HG02623 (cell line): ENCODE measurements at regions not wholly inside any gene's neighbourhood (a gene's known extent, or its start where the extent isn't known, plus 50 kb on each side); places are given as distances from the start of the nearest gene placed in this dataset.

Source experiments
- ATAC-seq: cut with Tn5 transposase; IDR thresholded peaks from one replicate; pipeline ENCODE4 v1.9.1; 2021; ENCODE audit warnings: moderate library complexity; ENCODE audit not compliant: unreplicated experiment

- ATAC-seq, result no peak
Measured at GRCh38 chr11:43574949-43575912, 105.3 kb upstream of the HSD17B12 start.

GRCh38 chr11:43575913-43576310 is 104.6 kb upstream of the HSD17B12 start:
- ATAC-seq, result no peak

GRCh38 chr11:43576320-43576802 is 104.2 kb upstream of the HSD17B12 start:
- ATAC-seq, result no peak

- ATAC-seq, result no peak
Measured at GRCh38 chr11:43576803-43577521, 103.6 kb upstream of the HSD17B12 start.

- no peak for ATAC-seq
Measured at GRCh38 chr11:43577566-43578264, 102.8 kb upstream of the HSD17B12 start.

GRCh38 chr11:43578346-43579170 is 102.0 kb upstream of the HSD17B12 start:
- ATAC-seq, result no peak

- ATAC-seq, result peak; percentile 37
Measured at GRCh38 chr11:43579171-43579918, 101.2 kb upstream of the HSD17B12 start.

GRCh38 chr11:43579919-43580276 is 100.6 kb upstream of the HSD17B12 start:
- no peak for ATAC-seq

GRCh38 chr11:43580735-43581369 is 99.7 kb upstream of the HSD17B12 start:
- ATAC-seq, result no peak

- no peak for ATAC-seq
Measured at GRCh38 chr11:43581370-43582023, 99.0 kb upstream of the HSD17B12 start.

- ATAC-seq, result no peak
Measured at GRCh38 chr11:43582024-43582862, 98.3 kb upstream of the HSD17B12 start.

- ATAC-seq, result no peak
Measured at GRCh38 chr11:43582863-43583462, 97.6 kb upstream of the HSD17B12 start.

GRCh38 chr11:43583548-43583947 is 97.0 kb upstream of the HSD17B12 start:
- ATAC-seq, result no peak

- ATAC-seq, result no peak
Measured at GRCh38 chr11:43585877-43586608, 94.5 kb upstream of the HSD17B12 start.

GRCh38 chr11:43589601-43590250 is 90.8 kb upstream of the HSD17B12 start:
- no peak for ATAC-seq

GRCh38 chr11:43601511-43601910 is 79.0 kb upstream of the HSD17B12 start:
- no peak for ATAC-seq
